Liver (tissue), 8 donors: ENCODE measurements at regions not wholly inside any gene's neighbourhood (a gene's known extent, or its start where the extent isn't known, plus 50 kb on each side); places are given as distances from the start of the nearest gene placed in this dataset.

Source experiments
- DNase-seq: peaks from one replicate; pipeline ENCODE4 v3.0.0-alpha.2; 2017; ENCODE audit warnings: low spot score
- H3K27ac ChIP-seq, 2 donors: one replicate each; pipeline ENCODE4 v1.7.0; 2013; ENCODE audit warnings: inconsistent platforms in 2 of 2, low read length in 2 of 2, control low read depth in 1 of 2, low read depth in 1 of 2, mild to moderate bottlenecking in 1 of 2
- H3K27me3 ChIP-seq, 4 donors: one replicate each; pipeline versions ENCODE4 v1.6.1 to v1.7.0; 2013; ENCODE audit warnings: low read length in 3 of 4, inconsistent platforms in 1 of 4, mild to moderate bottlenecking in 1 of 4, moderate library complexity in 1 of 4; ENCODE audit not compliant: control insufficient read depth in 4 of 4, insufficient read depth in 4 of 4
- H3K36me3 ChIP-seq, 4 donors: one replicate each; pipeline versions ENCODE4 v1.6.1 to v1.7.0; 2013; ENCODE audit warnings: low read length in 3 of 4, mild to moderate bottlenecking in 3 of 4, low read depth in 1 of 4, moderate library complexity in 1 of 4; ENCODE audit not compliant: control insufficient read depth in 4 of 4, insufficient read depth in 3 of 4
- H3K4me1 ChIP-seq, 4 donors: one replicate each; pipeline versions ENCODE4 v1.6.1 to v1.7.0; 2013; ENCODE audit warnings: low read length in 3 of 4, mild to moderate bottlenecking in 3 of 4, moderate library complexity in 1 of 4; ENCODE audit not compliant: control insufficient read depth in 4 of 4, insufficient read depth in 4 of 4
- H3K4me3 ChIP-seq, 3 donors: one replicate each; pipeline versions ENCODE4 v1.6.1 to v1.7.0; 2013; ENCODE audit warnings: low read length in 3 of 3, control low read depth in 1 of 3, low read depth in 1 of 3, mild to moderate bottlenecking in 1 of 3
- H3K9ac ChIP-seq, 2 donors: one replicate each; pipeline ENCODE4 v1.7.0; 2013; ENCODE audit warnings: low read length in 2 of 2, mild to moderate bottlenecking in 2 of 2, moderate library complexity in 2 of 2, control low read depth in 1 of 2, low read depth in 1 of 2
- H3K9me3 ChIP-seq, 4 donors: one replicate each; pipeline versions ENCODE4 v1.6.1 to v1.7.0; 2013; ENCODE audit warnings: low read length in 3 of 4; ENCODE audit not compliant: control insufficient read depth in 4 of 4
- ATF3 ChIP-seq: IDR thresholded peaks from 2 replicates; pipeline ENCODE4 v1.6.1; 2016; ENCODE audit warnings: antibody characterized with exemption
- EGR1 ChIP-seq, 2 donors: IDR thresholded peaks; 2 replicates each; pipeline ENCODE4 v1.6.1; 2016 to 2018; ENCODE audit warnings: antibody characterized with exemption in 2 of 2, low read depth in 2 of 2
- FOXA1 ChIP-seq: IDR thresholded peaks from 2 replicates; pipeline ENCODE4 v1.6.1; 2016; ENCODE audit warnings: antibody characterized with exemption
- FOXA2 ChIP-seq: IDR thresholded peaks from 2 replicates; pipeline ENCODE4 v1.6.1; 2016; ENCODE audit warnings: antibody characterized with exemption
- HNF4A ChIP-seq, 2 donors: conservative IDR thresholded peaks; 2 replicates each; pipeline ENCODE4 v1.6.1; 2016; ENCODE audit warnings: antibody characterized with exemption in 2 of 2, mild to moderate bottlenecking in 2 of 2
- JUND ChIP-seq, 2 donors: IDR thresholded peaks; 2 replicates each; pipeline ENCODE4 v1.6.1; 2016; ENCODE audit warnings: antibody characterized with exemption in 2 of 2
- RAD21 ChIP-seq, 2 donors: IDR thresholded peaks; 2 replicates each; pipeline ENCODE4 v1.6.1; 2016; ENCODE audit warnings: antibody characterized with exemption in 2 of 2, mild to moderate bottlenecking in 2 of 2
- RXRA ChIP-seq, 2 donors: IDR thresholded peaks; 2 replicates each; pipeline ENCODE4 v1.6.1; 2017 to 2018; ENCODE audit warnings: antibody characterized with exemption in 2 of 2, mild to moderate bottlenecking in 1 of 2
- SP1 ChIP-seq: IDR thresholded peaks from 2 replicates; pipeline ENCODE4 v1.6.1; 2018; ENCODE audit warnings: antibody characterized with exemption, mild to moderate bottlenecking
- TAF1 ChIP-seq: conservative IDR thresholded peaks from 2 replicates; pipeline ENCODE4 v1.6.1; 2016; ENCODE audit warnings: antibody characterized with exemption, mild to moderate bottlenecking
- YY1 ChIP-seq: IDR thresholded peaks from 2 replicates; pipeline ENCODE4 v1.6.1; 2016; ENCODE audit warnings: antibody characterized with exemption, mild to moderate bottlenecking
- WGBS: extraction: QIAGEN DNeasy Blood & Tissue Kit; methylation state at CpG from one replicate; pipeline ENCODE4 v1.1.7; 2013; 5-methylcytosine and 5-hydroxymethylcytosine counted together
- TF ChIP-seq, protein P1 (sequence below): fragments of 150-350 bp; IDR thresholded peaks from 2 replicates; pipeline ENCODE4 v1.5.1; 2017; ENCODE audit warnings: improper control_type of control experiment, low read depth, low read length; ENCODE audit not compliant: missing input control
- TF ChIP-seq, protein P2 (sequence below): IDR thresholded peaks from 2 replicates; pipeline ENCODE4 v1.6.1; 2016; ENCODE audit warnings: antibody characterized with exemption, mild to moderate bottlenecking
- donor health status: healthy.
- donor health status: healthy.
- donor health status: healthy.
- donor health status: healthy.
- donor health status: healthy.

GRCh38 chr4:100799761-100800539 lies 282.1 kb upstream of the EMCN start:
- Histone ChIP-seq H3K9me3 (no peaks in the 10 kb centered on the region), H3K9ac (no peak overlapping the region), H3K36me3 (no peaks in the 10 kb centered on the region), H3K27ac (no peak overlapping the region), H3K27me3 (no peaks in the 10 kb centered on the region), H3K4me1 (no peaks in the 10 kb centered on the region), H3K4me3 (no peak overlapping the region)
- 84% methylated on average over 7 of the region's 7 CpGs for WGBS
- no peak for TF ChIP-seq RAD21 (IDR thresholded peaks at IDR 0.05)
- DNase-seq: no peak

- Histone ChIP-seq H3K4me1 (no peaks in the 10 kb centered on the region), H3K4me3 (no peak overlapping the region), H3K36me3 (no peaks in the 10 kb centered on the region), H3K27me3 (no peaks in the 10 kb centered on the region), H3K9ac (no peak overlapping the region), H3K27ac (no peak overlapping the region), H3K9me3 (no peaks in the 10 kb centered on the region)
- 46% methylated on average over 1 of the region's 1 CpG for WGBS
- DNase-seq: no peak
- TF ChIP-seq, protein P1, sequence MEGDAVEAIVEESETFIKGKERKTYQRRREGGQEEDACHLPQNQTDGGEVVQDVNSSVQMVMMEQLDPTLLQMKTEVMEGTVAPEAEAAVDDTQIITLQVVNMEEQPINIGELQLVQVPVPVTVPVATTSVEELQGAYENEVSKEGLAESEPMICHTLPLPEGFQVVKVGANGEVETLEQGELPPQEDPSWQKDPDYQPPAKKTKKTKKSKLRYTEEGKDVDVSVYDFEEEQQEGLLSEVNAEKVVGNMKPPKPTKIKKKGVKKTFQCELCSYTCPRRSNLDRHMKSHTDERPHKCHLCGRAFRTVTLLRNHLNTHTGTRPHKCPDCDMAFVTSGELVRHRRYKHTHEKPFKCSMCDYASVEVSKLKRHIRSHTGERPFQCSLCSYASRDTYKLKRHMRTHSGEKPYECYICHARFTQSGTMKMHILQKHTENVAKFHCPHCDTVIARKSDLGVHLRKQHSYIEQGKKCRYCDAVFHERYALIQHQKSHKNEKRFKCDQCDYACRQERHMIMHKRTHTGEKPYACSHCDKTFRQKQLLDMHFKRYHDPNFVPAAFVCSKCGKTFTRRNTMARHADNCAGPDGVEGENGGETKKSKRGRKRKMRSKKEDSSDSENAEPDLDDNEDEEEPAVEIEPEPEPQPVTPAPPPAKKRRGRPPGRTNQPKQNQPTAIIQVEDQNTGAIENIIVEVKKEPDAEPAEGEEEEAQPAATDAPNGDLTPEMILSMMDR: no peak
- TF ChIP-seq, protein P2, sequence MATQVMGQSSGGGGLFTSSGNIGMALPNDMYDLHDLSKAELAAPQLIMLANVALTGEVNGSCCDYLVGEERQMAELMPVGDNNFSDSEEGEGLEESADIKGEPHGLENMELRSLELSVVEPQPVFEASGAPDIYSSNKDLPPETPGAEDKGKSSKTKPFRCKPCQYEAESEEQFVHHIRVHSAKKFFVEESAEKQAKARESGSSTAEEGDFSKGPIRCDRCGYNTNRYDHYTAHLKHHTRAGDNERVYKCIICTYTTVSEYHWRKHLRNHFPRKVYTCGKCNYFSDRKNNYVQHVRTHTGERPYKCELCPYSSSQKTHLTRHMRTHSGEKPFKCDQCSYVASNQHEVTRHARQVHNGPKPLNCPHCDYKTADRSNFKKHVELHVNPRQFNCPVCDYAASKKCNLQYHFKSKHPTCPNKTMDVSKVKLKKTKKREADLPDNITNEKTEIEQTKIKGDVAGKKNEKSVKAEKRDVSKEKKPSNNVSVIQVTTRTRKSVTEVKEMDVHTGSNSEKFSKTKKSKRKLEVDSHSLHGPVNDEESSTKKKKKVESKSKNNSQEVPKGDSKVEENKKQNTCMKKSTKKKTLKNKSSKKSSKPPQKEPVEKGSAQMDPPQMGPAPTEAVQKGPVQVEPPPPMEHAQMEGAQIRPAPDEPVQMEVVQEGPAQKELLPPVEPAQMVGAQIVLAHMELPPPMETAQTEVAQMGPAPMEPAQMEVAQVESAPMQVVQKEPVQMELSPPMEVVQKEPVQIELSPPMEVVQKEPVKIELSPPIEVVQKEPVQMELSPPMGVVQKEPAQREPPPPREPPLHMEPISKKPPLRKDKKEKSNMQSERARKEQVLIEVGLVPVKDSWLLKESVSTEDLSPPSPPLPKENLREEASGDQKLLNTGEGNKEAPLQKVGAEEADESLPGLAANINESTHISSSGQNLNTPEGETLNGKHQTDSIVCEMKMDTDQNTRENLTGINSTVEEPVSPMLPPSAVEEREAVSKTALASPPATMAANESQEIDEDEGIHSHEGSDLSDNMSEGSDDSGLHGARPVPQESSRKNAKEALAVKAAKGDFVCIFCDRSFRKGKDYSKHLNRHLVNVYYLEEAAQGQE: no peak
- TF ChIP-seq ATF3 (no peak), JUND (IDR thresholded peaks at IDR 0.05) (no peak), RAD21 (IDR thresholded peaks at IDR 0.05) (no peak), HNF4A (conservative IDR thresholded peaks at IDR 0.05) (no peak), TAF1 (no peak), EGR1 (IDR thresholded peaks at IDR 0.05; ENCODE audit: low read depth in 2 of 2) (no peak), FOXA2 (no peak), FOXA1 (no peak), RXRA (IDR thresholded peaks at IDR 0.05) (no peak)
Observed at GRCh38 chr4:100797791-100798190, 280.0 kb upstream of the EMCN start.

DNA sequence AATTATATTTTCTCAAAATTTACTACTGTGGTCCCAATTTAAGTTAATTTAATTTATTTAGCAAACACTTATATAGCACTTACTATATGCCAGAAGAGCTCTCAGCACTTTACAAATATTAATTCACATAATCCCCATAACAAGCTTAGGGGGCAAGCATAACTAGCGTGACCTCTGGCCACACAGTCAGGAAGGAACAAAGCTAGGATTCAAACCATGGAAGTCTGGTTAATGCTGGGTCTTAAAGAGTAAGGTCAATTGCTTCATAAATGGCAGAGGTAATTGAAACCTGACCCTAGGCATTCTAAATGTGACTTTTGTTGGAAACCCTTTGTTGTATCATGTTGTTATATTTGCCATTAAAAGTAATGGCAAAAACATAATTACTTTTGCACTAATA lies 279.5 kb upstream of the EMCN start:
- no peak overlapping the region for H3K4me3 ChIP-seq
- no peaks in the 10 kb centered on the region for H3K9me3 ChIP-seq
- no peak overlapping the region for H3K9ac ChIP-seq
- TF ChIP-seq RAD21 (IDR thresholded peaks at IDR 0.05) (no peak), FOXA1 (no peak), SP1 (no peak), TAF1 (no peak), EGR1 (IDR thresholded peaks at IDR 0.05; ENCODE audit: low read depth in 2 of 2) (no peak), YY1 (no peak)
- TF ChIP-seq, protein P2: no peak
- no peak overlapping the region for H3K27ac ChIP-seq
- H3K27me3 ChIP-seq: no peaks in the 10 kb centered on the region
- H3K4me1 ChIP-seq: no peaks in the 10 kb centered on the region
- 96% methylated on average over 1 of the region's 1 CpG for WGBS
- H3K36me3 ChIP-seq: no peaks in the 10 kb centered on the region
- no peak for DNase-seq
